ENCODE measurements at regions not wholly inside any gene's neighbourhood (a gene's known extent, or its start where the extent isn't known, plus 50 kb on each side); places are given as distances from the start of the nearest gene placed in this dataset.

GRCh38 chr13:33710924-33711323 lies 107.0 kb upstream of the RFC3 start:
- TF ChIP-seq POLR2AphosphoS5 (IDR thresholded peaks at IDR 0.05): no peak
- TF ChIP-seq CTCF (IDR thresholded peaks at IDR 0.05): no peak
- TF ChIP-seq POLR2A (IDR thresholded peaks at IDR 0.05): no peak
